ENCODE measurements at regions not wholly inside any gene's neighbourhood (a gene's known extent, or its start where the extent isn't known, plus 50 kb on each side); places are given as distances from the start of the nearest gene placed in this dataset.

DNA sequence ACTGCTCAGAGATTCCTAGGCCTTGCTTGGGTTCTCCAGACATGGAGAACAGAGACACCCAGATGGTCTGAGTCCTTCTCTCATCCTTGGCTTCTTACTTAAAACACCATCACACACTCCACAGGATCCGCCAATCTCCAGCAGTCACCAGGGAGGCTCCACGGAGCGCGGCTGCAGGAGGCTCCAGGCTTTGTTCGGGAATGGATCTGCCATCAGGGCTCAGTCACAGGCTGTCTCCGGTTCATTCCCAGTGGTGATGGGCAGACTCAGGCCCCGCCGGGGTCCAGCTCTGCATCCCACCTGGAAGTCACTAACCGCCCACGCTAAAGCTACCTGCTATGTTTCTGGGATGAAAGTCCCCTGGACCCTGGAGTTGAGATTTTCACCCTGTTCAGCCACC, 312.9 kb downstream of the TCERG1L start:
- Histone ChIP-seq H3K27ac (no peak overlapping the region), H3K4me3 (no peak overlapping the region), H3K27me3 (no peaks in the 10 kb centered on the region), H3K4me1 (no peaks in the 10 kb centered on the region), H3K9ac (ENCODE audit: low read depth in 2 of 2, low read length in 2 of 2) (no peak overlapping the region), H3K36me3 (no peaks in the 10 kb centered on the region), H3K9me3 (no peaks in the 10 kb centered on the region)
- no peak for DNase-seq
- intact Hi-C loops (cut with DNase I), result no loop called here
- TF ChIP-seq, protein P1, sequence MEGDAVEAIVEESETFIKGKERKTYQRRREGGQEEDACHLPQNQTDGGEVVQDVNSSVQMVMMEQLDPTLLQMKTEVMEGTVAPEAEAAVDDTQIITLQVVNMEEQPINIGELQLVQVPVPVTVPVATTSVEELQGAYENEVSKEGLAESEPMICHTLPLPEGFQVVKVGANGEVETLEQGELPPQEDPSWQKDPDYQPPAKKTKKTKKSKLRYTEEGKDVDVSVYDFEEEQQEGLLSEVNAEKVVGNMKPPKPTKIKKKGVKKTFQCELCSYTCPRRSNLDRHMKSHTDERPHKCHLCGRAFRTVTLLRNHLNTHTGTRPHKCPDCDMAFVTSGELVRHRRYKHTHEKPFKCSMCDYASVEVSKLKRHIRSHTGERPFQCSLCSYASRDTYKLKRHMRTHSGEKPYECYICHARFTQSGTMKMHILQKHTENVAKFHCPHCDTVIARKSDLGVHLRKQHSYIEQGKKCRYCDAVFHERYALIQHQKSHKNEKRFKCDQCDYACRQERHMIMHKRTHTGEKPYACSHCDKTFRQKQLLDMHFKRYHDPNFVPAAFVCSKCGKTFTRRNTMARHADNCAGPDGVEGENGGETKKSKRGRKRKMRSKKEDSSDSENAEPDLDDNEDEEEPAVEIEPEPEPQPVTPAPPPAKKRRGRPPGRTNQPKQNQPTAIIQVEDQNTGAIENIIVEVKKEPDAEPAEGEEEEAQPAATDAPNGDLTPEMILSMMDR (IDR thresholded peaks at IDR 0.05), result no peak

DNA sequence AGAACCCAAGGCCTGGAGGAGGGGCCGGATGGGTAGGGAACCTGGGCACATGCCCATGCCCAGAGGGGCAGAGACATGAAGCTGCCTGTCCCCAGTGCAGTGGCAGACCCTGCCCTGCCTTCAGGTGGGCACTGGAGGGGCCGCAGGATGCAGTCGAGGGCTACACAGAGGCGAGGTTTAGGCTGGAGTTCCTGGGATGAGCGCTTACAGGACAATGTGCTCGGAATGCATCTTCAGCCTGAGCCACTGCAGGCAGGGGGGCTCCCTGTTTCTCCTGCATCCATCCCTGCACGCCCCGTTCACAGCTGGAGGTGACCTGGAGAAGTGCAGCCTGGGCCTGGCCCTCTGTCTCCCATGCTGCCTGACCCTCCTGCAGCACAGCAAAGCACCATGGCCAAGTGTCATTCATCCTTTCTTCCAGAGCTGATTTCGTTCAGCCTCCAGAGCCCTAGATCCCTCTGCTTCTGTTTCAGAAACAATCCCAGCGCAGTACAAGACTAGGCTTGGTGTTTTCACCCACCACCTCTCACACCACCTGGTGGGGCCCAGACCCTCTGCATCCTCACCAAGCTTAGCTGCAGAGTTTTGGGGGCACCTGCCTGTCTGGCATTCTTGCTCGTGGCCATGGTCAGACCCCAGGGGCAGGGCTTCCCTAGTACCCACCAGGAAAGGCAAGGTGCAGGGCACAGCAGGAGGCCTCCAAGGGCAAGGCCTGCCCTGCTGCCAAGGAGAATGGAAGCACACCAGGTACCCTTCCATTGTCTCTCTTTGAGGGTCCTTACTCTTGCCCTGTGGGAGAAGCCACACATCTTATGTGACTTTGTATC, 311.9 kb downstream of the TCERG1L start:
- Histone ChIP-seq H3K27ac (no peak overlapping the region), H3K4me1 (no peaks in the 10 kb centered on the region), H3K27me3 (no peaks in the 10 kb centered on the region), H3K9me3 (no peaks in the 10 kb centered on the region), H3K4me3 (no peak overlapping the region), H3K9ac (ENCODE audit: low read depth in 2 of 2, low read length in 2 of 2) (no peak overlapping the region), H3K36me3 (no peaks in the 10 kb centered on the region)
- TF ChIP-seq, protein P1 (IDR thresholded peaks at IDR 0.05), result no peak
- DNase-seq, result no peak
- intact Hi-C loops (cut with DNase I), result no loop called here

DNA sequence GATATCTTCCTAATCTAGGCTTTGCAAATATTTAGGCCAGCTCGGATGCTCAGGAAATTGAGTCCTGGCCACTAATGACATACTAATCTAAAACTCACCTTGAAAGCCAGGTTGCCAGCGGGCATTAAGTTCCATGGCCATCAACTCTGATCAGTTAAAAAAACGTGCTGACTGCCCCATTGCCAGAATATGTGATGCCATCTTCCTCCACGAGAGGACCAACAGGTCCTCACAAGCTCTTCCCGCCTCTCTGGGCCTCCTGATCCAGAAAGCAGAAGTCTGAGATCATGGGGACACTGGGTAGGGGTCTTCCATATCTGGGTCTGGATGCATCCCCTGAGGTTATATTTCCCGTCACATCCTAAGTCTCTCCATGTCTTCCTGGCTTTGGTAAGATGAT, 311.3 kb downstream of the TCERG1L start:
- intact Hi-C loops (cut with DNase I), result no loop called here
- Histone ChIP-seq H3K9ac (ENCODE audit: low read depth in 2 of 2, low read length in 2 of 2) (no peak overlapping the region), H3K9me3 (no peaks in the 10 kb centered on the region), H3K4me3 (no peak overlapping the region), H3K27me3 (no peaks in the 10 kb centered on the region), H3K36me3 (no peaks in the 10 kb centered on the region), H3K27ac (no peak overlapping the region), H3K4me1 (no peaks in the 10 kb centered on the region)
- TF ChIP-seq, protein P1 (IDR thresholded peaks at IDR 0.05), result no peak
- no peak for DNase-seq

DNA sequence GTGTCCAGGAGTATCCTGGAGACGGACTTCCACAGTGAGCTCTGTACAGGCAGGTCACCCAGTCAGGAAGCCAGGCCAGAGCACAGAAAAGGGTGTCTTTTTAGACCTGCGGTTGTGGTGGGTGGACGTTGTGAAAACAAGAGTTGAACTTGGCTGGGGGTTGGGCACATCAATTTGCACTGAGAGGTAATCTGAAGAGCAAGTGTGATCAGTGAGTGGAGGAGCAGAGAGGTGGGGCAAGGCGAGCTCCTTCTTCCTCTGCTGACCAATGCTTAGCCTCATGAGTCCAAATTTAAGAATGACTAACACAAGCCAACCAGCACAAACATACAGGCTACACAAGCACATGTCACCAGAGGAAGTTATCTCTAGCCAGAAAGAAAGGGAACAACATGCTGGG, 310.8 kb downstream of the TCERG1L start:
- H3K4me3 ChIP-seq, result no peak overlapping the region
- no peak for DNase-seq

DNA sequence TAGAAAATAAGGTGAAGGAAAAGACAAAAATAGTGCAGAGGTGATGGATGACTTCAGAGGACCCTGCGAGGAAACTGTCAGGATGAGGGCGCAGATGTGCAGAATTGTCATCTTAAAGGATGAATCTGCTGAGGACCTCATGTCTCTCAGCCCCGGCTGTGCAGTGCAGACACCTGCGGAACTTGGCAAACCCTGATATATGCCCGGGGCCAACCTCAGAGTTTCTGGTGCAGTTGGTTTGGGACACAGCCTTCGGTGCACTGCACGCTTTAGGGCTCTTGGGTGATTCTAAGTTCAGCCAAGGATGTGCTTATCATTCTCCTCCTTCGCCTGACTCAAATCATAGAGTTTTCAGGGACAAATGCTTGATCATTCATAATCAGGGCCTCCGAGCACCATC, 310.1 kb downstream of the TCERG1L start:
- H3K36me3 ChIP-seq, result no peaks in the 10 kb centered on the region
- no peaks in the 10 kb centered on the region for H3K4me1 ChIP-seq
- H3K27me3 ChIP-seq, result no peaks in the 10 kb centered on the region
- TF ChIP-seq, protein P1 (IDR thresholded peaks at IDR 0.05), result no peak
- H3K4me3 ChIP-seq, result no peak overlapping the region
- H3K27ac ChIP-seq, result no peak overlapping the region
- no peak for DNase-seq
- no peak overlapping the region for H3K9ac ChIP-seq (ENCODE audit: low read depth in 2 of 2, low read length in 2 of 2)
- no peaks in the 10 kb centered on the region for H3K9me3 ChIP-seq
- intact Hi-C loops (cut with DNase I), result no loop called here

More for the DNA sequence above, 310.8 kb downstream of the TCERG1L start:
- TF ChIP-seq, protein P1 (IDR thresholded peaks at IDR 0.05), result no peak
- Histone ChIP-seq H3K4me1 (no peaks in the 10 kb centered on the region), H3K27me3 (no peaks in the 10 kb centered on the region), H3K36me3 (no peaks in the 10 kb centered on the region), H3K9ac (ENCODE audit: low read depth in 2 of 2, low read length in 2 of 2) (no peak overlapping the region), H3K9me3 (no peaks in the 10 kb centered on the region), H3K27ac (no peak overlapping the region)
- intact Hi-C loops (cut with DNase I), result no loop called here
